ENCODE measurements at regions not wholly inside any gene's neighbourhood (a gene's known extent, or its start where the extent isn't known, plus 50 kb on each side); places are given as distances from the start of the nearest gene placed in this dataset.

DNA sequence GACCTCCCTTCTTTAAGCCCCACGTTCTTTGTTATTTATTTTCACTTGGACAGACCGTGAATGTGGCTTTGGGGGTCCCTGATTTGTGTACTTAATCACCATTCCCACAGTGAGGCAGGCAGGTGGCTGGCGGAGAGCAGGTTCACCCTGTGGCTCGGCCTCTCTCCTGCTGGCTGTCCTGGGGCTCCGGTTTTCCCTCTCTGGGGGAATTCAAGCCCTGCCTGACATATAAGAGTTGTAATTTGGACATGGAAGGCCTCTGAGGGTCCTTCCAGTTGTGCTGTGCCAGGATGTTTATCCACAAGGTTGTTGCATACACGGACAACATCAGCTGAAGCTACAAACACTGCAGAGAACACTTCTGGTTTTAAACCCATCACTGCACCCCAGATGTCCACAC is 824.5 kb downstream of the TBC1D22A start:
- DNase-seq: no peak

DNA sequence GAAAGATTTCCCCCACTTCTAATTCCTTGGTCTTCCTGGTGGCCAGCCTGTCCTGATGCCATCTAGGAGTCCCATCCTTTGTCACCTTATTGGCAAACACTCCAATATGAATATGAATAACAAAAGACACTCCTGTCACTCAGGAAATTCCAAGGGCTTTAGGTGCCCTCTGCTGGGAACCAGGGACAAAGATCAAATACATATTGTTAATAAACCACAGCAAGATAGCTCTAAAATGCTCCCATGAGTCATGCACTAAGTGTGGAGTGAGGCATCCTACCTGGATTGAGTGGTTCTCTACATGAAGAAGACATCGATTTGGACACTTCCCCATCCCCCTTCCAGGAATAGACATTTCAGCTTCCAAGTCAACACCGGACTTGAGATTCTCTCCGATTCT is 823.6 kb downstream of the TBC1D22A start:
- no peak for DNase-seq

GRCh38 chr22:47583959-47584562 is 821.6 kb downstream of the TBC1D22A start:
- DNase-seq: no peak

DNA sequence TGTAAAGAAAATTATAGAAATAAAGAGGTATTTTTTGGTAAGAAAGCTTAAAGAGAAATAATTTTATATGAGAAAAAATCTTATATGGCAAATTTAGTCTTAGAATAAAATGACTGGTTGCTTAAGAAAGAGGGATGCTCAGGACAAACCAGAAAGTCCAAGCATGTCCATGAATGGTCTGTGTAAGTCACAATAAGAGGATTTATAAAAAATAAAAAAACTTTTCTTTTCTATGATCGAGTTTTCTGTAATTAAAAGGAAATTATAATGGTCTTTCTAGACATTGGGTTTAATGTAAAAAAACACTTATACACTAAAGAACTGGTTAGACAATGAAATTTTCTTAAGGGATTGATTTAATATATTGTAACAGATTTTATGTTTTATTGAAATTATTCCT is 819.6 kb downstream of the TBC1D22A start:
- no peak for DNase-seq

GRCh38 chr22:47580121-47580520 is 817.7 kb downstream of the TBC1D22A start:
- DNase-seq: no peak

DNA sequence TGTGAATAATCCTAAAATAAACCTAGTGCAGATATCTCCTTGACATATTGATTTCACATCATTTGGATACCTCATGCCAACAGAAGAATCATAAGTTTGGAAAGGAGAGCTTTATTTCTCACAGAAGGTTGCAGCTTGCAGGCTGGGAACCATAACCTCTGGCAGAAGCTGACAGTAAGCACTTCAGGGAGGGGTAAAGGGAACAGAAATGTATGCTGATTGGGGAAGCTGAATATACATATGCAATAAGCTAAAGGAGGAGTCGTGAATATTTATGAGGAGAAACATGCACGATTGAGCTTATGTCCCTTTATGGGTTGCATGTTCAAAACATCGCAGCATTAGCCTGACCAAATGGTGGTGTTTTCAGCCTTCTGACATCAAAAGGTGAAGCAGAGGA is 814.5 kb downstream of the TBC1D22A start:
- no peak for DNase-seq

DNA sequence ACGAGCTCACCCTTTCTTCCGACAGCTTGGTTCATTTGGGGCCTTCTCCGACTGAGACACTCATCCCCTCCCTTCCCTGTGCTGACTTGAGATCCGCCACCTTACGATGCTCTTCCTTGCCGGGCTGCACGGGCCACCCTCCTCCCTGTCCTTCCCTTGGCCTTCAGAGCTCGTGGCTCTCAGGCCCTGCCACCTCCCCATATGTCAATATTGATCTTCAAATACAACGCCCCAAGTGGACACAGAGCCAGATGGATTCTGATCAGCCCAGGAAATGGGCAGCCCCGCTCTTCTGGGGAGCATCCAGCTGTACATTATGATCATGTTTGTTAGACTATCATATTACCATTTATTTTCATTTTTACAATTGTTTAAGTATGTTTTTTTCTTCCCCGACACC is 812.8 kb downstream of the TBC1D22A start:
- DNase-seq: no peak

DNA sequence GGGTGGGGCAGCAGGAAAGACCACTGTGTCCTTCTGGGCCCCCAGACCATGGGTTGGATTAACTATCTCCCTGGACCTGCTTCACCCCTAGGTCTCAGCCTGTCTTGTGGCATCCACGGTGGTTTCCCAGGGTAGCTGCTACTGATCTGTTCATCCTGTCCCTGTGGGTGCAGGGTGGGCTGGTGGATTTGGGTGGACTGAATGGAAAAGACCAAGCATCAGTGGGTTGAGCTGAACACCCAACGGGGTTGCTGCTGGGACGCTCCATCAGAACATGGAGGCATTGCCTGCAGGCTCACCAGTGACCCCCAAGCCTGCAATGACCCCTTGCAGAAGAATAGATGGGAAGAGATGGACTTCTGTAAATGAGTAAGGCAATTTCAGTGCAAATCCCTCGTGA is 812.1 kb downstream of the TBC1D22A start:
- no peak for DNase-seq

DNA sequence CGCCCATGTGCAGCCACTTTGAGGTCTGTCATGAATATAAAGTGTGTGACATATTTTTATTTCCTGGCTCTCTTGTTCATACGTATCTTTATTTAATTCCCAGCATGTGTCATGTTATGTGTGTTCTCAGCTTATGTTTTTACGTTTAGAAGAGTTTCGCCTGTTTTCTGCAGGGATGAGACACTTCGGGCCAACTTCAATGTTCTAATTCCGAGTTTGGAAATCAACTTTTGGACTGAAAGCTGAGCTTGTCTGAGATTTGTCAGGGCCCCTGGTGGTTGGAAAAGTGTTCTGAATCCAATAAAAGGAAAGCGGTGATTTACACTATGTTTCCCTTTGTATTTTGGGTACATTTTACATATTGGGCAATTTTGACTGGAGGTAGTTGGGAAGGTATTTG is 810.7 kb downstream of the TBC1D22A start:
- no peak for DNase-seq

DNA sequence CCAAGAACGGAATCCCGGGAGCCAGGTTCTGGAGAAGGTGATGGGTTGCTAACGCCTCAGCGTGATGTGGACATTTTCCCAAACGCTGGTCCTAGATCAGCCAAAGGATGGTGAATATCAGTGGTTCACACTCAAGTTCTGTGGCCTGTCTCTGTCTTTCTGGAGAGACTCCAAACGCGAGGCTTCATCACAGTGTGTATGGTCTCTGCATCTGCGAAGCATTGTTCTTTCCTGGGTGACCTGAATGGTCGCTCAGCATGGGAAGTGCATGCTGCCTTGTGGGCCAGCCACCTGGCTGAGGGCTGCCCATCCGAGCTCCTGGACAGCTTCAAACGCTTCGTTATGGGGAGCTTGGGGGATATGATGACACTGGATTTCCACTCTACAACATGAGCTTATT is 810.0 kb downstream of the TBC1D22A start:
- DNase-seq: no peak

DNA sequence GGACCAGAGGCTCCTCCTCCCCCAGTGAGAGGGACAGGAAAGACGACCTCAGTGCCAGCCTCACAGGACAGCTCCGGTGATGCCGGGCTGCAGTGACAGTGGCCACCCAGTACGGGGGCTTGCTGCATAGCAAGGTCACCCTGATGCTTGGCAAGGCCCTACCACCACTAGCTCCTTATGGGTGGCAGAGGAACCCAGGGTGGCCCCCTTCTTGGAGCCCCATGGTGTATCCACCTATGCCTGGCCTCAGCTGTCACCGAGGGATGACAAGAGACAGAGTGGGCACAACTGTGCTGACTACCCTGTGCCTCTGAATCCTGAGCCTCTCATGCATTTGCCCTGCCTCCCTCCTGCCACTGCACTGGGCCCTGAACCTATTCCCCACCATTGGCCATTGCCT is 809.2 kb downstream of the TBC1D22A start:
- no peak for DNase-seq

- DNase-seq: no peak
Measured at GRCh38 chr22:47570851-47571250, 808.4 kb downstream of the TBC1D22A start.

DNA sequence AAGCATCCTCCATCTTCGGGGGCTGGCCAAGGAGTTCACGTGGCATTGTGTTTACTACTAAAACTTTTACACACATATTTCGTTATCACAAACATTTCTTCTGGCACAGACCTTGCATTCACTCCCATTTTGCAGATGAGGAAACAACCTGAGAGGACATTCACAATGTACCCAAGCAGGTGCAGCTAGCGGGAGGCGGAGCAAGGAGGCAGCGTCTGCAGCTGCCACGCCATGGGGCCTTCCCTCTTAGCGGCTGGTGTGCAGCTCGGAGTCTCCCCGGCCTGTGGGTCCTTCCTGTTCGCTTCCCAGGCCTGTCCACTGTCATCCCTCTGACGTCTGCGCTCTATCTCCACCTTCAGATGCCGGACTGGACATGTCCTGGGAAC is 807.8 kb downstream of the TBC1D22A start:
- DNase-seq: no peak

- no peak for DNase-seq
Measured at GRCh38 chr22:47569389-47570299, 807.2 kb downstream of the TBC1D22A start.

GRCh38 chr22:47568700-47569099 is 806.2 kb downstream of the TBC1D22A start:
- DNase-seq: no peak

DNA sequence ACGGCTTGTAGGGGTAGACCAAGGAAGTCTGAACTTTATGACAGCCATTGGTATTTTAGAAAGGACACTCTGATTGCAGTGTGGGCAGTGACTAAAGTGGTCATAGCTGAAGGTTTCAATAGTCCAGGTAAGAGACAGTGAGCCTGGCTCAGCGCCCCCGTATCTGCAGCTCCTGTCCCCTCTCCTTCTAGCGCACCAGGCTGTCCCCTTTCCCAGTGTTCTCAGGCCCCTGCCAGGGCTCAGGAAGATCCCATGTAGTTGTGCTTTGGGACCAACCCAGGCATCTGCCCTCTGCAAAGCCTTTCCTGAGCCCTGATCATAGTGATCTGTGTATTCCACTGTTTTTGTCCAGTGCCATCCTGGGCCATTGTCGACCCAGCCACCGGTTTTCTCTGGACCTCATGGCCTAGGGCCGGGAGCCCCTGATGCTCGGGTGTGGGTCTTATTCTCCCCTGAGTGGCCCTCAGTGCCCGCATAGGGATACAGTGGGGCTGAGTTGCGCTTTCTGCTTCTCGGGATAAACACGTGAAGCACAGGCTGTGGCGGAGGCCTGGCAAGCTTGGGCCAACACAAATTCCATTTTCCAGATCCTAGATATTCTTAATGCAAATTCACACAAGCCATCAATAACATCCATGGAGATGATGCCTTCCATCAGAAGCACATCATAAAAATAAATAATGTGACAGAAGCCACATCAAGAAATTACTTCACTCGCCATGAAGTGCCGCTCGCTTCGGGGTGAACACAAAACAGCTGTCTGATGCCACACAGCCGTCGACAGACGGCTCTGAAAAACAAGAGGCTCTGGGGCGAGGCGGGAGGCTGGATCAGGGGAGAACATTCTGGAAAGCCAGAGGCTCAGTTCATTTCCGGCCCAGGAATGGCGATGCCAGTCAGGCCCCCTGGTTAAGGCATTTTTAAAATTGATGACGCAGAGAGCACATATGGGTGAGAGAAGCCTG is 805.0 kb downstream of the TBC1D22A start:
- no peak for DNase-seq

DNA sequence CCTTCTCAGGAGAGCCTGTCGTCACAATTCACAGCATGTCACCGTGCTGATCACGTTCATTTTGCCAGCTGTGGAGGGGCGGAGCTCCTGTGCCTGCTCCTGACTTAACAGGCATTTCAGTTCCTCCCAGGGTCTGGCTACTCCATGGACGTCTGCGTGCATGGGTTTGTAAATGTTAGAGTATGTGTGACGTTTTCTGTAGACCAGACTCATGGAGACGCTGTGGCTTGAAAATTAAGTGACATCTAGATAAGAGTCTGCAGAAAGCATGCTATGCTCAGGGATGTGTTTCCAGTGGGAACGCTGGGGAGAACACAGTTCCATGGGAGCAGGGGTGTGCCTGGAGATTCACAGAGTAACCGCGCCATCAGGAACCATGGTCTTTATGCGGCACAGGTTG is 804.0 kb downstream of the TBC1D22A start:
- no peak for DNase-seq

- DNase-seq: no peak
Measured at GRCh38 chr22:47565607-47566006, 803.2 kb downstream of the TBC1D22A start.

DNA sequence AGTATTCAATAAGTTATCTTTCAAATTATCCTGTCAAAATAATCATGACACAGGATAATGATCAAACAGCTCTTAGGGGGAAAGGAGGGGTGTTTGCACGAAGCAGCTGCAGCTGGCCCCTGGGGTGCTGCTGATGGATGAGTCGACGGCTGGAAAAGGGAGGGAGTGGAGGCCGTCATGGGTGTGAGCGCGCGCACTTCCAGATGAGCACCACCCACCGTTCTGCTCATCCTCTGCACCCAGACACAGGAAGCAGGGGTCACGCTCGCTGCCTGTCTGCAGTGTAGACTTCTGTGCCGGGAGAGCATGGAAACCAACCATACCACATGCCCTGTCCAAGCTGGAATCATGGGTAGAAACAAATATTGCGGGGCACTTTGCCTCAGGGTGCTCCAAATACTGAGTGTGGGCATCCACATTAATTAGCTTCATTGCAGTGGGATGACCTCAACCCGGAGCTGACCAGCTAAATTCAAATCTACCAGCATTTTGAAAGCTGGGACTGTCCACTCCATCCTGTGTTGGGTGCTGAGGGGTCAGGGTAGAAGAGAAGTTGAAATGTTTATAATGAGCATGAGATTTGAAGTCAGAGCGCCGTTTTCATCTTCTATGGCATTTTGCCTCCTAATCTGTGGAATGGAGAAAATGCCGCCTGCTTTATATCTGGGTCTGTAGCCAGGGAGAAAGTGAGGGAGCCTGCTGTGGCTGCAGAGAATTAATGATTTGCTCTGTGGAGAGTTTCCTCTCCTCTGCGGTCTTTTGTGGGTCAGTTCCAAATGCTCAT is 802.4 kb downstream of the TBC1D22A start:
- no peak for DNase-seq

GRCh38 chr22:47564158-47564450 is 801.7 kb downstream of the TBC1D22A start:
- DNase-seq: no peak

DNA sequence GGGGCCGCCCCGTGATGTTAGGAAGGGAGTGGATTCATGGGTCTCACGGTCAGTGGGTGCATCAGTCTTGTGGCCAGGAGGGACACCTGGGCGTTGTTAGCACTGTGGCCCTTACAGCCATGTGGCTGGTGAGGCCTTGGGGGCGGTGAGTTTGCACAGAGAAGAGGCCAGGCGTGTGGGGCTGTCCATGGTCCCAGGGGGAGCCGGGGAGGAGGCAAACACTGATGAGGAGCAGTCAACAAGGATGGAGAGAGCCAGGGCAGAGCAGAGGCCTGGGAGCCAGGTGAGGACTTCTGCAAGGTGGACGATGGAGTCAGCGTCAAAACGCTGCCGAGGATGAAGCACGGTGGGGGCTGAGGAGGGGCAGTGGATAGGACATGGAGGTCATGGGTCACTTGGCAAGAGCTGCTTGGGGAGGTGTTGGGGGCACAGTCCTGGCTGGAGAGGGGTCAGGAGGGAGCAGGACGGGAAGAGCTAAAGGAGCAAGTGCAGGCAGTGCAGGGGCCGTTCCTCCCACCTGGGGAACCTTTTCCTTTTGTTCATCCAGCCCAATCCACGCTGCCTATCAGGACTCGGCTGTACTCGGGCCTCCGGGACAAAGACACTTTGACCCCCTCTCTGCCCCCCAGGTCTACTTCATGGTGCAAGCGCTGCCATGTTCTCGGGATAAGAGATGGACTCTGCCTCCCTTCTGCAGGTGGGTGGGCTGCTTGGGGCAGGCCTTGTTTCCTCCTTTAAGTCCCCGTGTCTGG is 801.1 kb downstream of the TBC1D22A start:
- no peak for DNase-seq

- no peak for DNase-seq
Measured at GRCh38 chr22:47561766-47562165, 799.3 kb downstream of the TBC1D22A start.

All from bone marrow (tissue), 2 donors.